Brain microvascular endothelial cell (primary cell): ENCODE measurements at regions not wholly inside any gene's neighbourhood (a gene's known extent, or its start where the extent isn't known, plus 50 kb on each side); places are given as distances from the start of the nearest gene placed in this dataset.

Source experiments
- DNase-seq: peaks from one replicate; pipeline ENCODE4 v3.0.0-alpha.2; 2020
- H3K27ac ChIP-seq: fragments of 250-450 bp; sonication (Bioruptor Pico); 2 replicates; pipeline ENCODE4 v1.5.1; 2020; ENCODE audit warnings: mild to moderate bottlenecking, moderate library complexity
- H3K27me3 ChIP-seq: fragments of 250-450 bp; sonication (Bioruptor Pico); replicated peaks from 2 replicates; pipeline ENCODE4 v1.5.1; 2020; ENCODE audit warnings: mild to moderate bottlenecking
- H3K36me3 ChIP-seq: fragments of 250-450 bp; sonication (Bioruptor Pico); replicated peaks from 2 replicates; pipeline ENCODE4 v1.5.1; 2020; ENCODE audit warnings: mild to moderate bottlenecking
- H3K4me3 ChIP-seq: 2 replicates; pipeline ENCODE4 v1.5.1; 2011; ENCODE audit warnings: low read depth, mild to moderate bottlenecking, control low read depth, low read length, moderate library complexity
- CTCF ChIP-seq: IDR thresholded peaks from 2 replicates; pipeline ENCODE4 v1.5.1; 2011; ENCODE audit warnings: low read depth, mild to moderate bottlenecking, moderate library complexity, low read length, control low read depth, inconsistent platforms; ENCODE audit errors: missing control alignments
- in situ Hi-C: cut with HindIII; loops from 2 replicates; pipeline ENCODE4 v1.10.0; 2017; ENCODE audit warnings: low sequenced_read_pairs, low pct_ligation_motif_present

- H3K36me3 ChIP-seq, result no peaks in the 10 kb centered on the region
- H3K27me3 ChIP-seq, result no peaks in the 10 kb centered on the region
- in situ Hi-C loops, result no loop called here
- H3K27ac ChIP-seq, result no peak overlapping the region
- DNase-seq, result no peak
- no peak overlapping the region for H3K4me3 ChIP-seq
- TF ChIP-seq CTCF, result no peak
These were observed 171.0 kb downstream of the DEPDC1B start for GRCh38 chr5:60529001-60529400.

GRCh38 chr5:60527072-60527471 is 172.9 kb downstream of the DEPDC1B start:
- Histone ChIP-seq H3K36me3 (no peaks in the 10 kb centered on the region), H3K27ac (no peak overlapping the region), H3K4me3 (no peak overlapping the region), H3K27me3 (no peaks in the 10 kb centered on the region)
- DNase-seq, result no peak
- no peak for TF ChIP-seq CTCF
- in situ Hi-C loops, result no loop called here

GRCh38 chr5:60526336-60526875 is 173.6 kb downstream of the DEPDC1B start:
- no peak for TF ChIP-seq CTCF
- no peak overlapping the region for H3K27ac ChIP-seq
- DNase-seq, result peak; percentile 28
- H3K4me3 ChIP-seq, result no peak overlapping the region
- in situ Hi-C loops, result no loop called here
- no peaks in the 10 kb centered on the region for H3K36me3 ChIP-seq
- no peaks in the 10 kb centered on the region for H3K27me3 ChIP-seq

- no peak overlapping the region for H3K4me3 ChIP-seq
- no peak overlapping the region for H3K27ac ChIP-seq
- in situ Hi-C loops, result no loop called here
These were observed 177.6 kb downstream of the DEPDC1B start for GRCh38 chr5:60522292-60522905.

GRCh38 chr5:60521376-60522291 is 178.3 kb downstream of the DEPDC1B start:
- no peaks in the 10 kb centered on the region for H3K27me3 ChIP-seq
- no peak overlapping the region for H3K4me3 ChIP-seq
- TF ChIP-seq CTCF, result no peak
- H3K36me3 ChIP-seq, result no peaks in the 10 kb centered on the region
- DNase-seq, result no peak
- no peak overlapping the region for H3K27ac ChIP-seq
- in situ Hi-C loops, result no loop called here

More at GRCh38 chr5:60522292-60522905, 177.6 kb downstream of the DEPDC1B start:
- no peaks in the 10 kb centered on the region for H3K36me3 ChIP-seq
- peak; percentile 80 for DNase-seq
- TF ChIP-seq CTCF, result no peak
- H3K27me3 ChIP-seq, result no peaks in the 10 kb centered on the region
